ENCODE measurements at regions not wholly inside any gene's neighbourhood (a gene's known extent, or its start where the extent isn't known, plus 50 kb on each side); places are given as distances from the start of the nearest gene placed in this dataset.

- H3K27ac ChIP-seq (ENCODE audit: low read length), result no peak overlapping the region
- intact Hi-C loops (cut with micrococcal nuclease; ENCODE audit: unreplicated experiment), result no loop called here
- DNase-seq (ENCODE audit: low read depth, low spot score) (no peak), ATAC-seq (no peak)
- no peaks in the 10 kb centered on the region for H3K27me3 ChIP-seq (ENCODE audit: control insufficient read depth, insufficient read depth, low read length)
- H3K9me3 ChIP-seq (ENCODE audit: control insufficient read depth, insufficient read depth, low read depth, low read length), result no peaks in the 10 kb centered on the region
- BruUV-seq (replicated peaks), result no TSS peak
- in situ Hi-C loops (cut with HindIII; ENCODE audit: low pct_unique_long_range_greater_than_20kb, low sequenced_read_pairs), result no loop called here
- H3K4me1 ChIP-seq (ENCODE audit: control insufficient read depth, insufficient read depth, low read length), result no peaks in the 10 kb centered on the region
- ChIA-PET CTCF (no interaction called here), POLR2A (no interaction called here)
- TF ChIP-seq TCF7L2 (IDR thresholded peaks at IDR 0.05; ENCODE audit: low read depth, low read length) (no peak), POLR2AphosphoS5 (IDR thresholded peaks at IDR 0.05; ENCODE audit: low read depth, low read length) (no peak), SIN3A (IDR thresholded peaks at IDR 0.05; ENCODE audit: borderline replicate concordance, insufficient read depth, low read depth, low read length) (no peak), REST (IDR thresholded peaks at IDR 0.05; ENCODE audit: insufficient read depth in 1 of 2, low read depth in 2 of 2, low read length in 1 of 2) (no peak), CTCF (IDR thresholded peaks at IDR 0.05) (no peak)
- H3K4me3 ChIP-seq (ENCODE audit: low read depth in 2 of 2, low read length in 2 of 2), result no peak overlapping the region
- no peaks in the 10 kb centered on the region for H3K36me3 ChIP-seq (ENCODE audit: control insufficient read depth, insufficient read depth, low read length)
These were observed 111.0 kb upstream of the LRIG3 start for GRCh38 chr12:59031313-59031712.

- in situ Hi-C loops (cut with HindIII; ENCODE audit: low pct_unique_long_range_greater_than_20kb, low sequenced_read_pairs), result no loop called here
- DNase-seq (ENCODE audit: low read depth, low spot score), result no peak
- TF ChIP-seq POLR2AphosphoS5 (IDR thresholded peaks at IDR 0.05; ENCODE audit: low read depth, low read length) (no peak), TCF7L2 (IDR thresholded peaks at IDR 0.05; ENCODE audit: low read depth, low read length) (no peak), SIN3A (IDR thresholded peaks at IDR 0.05; ENCODE audit: borderline replicate concordance, insufficient read depth, low read depth, low read length) (no peak), REST (IDR thresholded peaks at IDR 0.05; ENCODE audit: insufficient read depth in 1 of 2, low read depth in 2 of 2, low read length in 1 of 2) (no peak), CTCF (IDR thresholded peaks at IDR 0.05) (no peak)
- Histone ChIP-seq H3K27me3 (ENCODE audit: control insufficient read depth, insufficient read depth, low read length) (no peaks in the 10 kb centered on the region), H3K4me1 (ENCODE audit: control insufficient read depth, insufficient read depth, low read length) (no peaks in the 10 kb centered on the region), H3K36me3 (ENCODE audit: control insufficient read depth, insufficient read depth, low read length) (no peaks in the 10 kb centered on the region), H3K27ac (ENCODE audit: low read length) (no peak overlapping the region), H3K9me3 (ENCODE audit: control insufficient read depth, insufficient read depth, low read depth, low read length) (no peaks in the 10 kb centered on the region), H3K4me3 (ENCODE audit: low read depth in 2 of 2, low read length in 2 of 2) (no peak overlapping the region)
- POLR2A ChIA-PET, result no interaction called here
- CTCF ChIA-PET, result no interaction called here
- intact Hi-C loops (cut with micrococcal nuclease; ENCODE audit: unreplicated experiment), result no loop called here
- no TSS peak for BruUV-seq (replicated peaks)
- ATAC-seq, result no peak
These were observed 110.1 kb upstream of the LRIG3 start for GRCh38 chr12:59030415-59030814.
